ENCODE measurements at regions not wholly inside any gene's neighbourhood (a gene's known extent, or its start where the extent isn't known, plus 50 kb on each side); places are given as distances from the start of the nearest gene placed in this dataset.
A peak's percentile ranks its signal among the peaks of the same experiment; 100 is the strongest.
"Not testable (repeated sequence)": the region's sequence is repeated elsewhere in the genome, so short reads cannot be mapped to it uniquely, and the experiment has no call there.

DNA sequence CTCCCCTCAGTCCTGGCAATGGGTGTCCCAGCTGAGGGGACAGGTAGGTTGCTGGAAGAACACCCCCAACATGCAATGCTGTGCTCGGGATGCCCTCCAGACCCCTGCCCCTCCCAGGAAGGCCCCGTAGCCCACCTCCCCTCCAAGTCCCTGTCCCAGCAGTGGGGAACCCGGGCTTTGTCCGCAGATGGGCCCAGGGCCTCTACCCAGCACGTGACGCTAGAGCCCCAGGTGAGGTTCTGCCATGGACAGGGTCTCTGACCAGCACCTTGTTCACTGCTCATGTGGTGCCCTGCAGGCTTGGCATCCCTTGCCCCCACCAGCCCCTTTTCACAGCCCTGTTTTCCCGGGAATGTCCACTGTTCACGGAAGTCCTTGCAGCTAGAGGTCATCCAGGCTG is 220.0 kb upstream of the SGCG start:
- DNase-seq: no peak

DNA sequence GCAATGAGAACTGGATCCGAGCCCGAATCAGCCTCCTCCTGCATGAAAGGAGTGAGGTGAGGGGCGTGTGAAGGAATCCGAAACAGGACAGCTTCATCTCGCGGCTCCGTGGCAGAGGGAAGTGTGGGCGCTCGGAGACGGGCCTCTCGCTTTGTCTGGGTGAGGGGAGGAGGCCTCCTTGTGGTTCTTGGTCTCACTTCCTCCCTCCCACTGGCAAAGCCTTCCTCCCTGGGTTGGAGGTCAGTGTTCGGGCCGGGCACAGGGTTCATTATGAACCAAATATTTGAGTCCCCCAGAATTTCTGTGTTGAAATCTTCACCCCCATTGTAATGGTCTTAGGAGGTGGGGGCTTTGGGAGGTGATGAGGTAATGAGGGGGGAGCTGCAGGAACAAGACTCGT is 219.4 kb upstream of the SGCG start:
- DNase-seq: not testable (repeated sequence)

DNA sequence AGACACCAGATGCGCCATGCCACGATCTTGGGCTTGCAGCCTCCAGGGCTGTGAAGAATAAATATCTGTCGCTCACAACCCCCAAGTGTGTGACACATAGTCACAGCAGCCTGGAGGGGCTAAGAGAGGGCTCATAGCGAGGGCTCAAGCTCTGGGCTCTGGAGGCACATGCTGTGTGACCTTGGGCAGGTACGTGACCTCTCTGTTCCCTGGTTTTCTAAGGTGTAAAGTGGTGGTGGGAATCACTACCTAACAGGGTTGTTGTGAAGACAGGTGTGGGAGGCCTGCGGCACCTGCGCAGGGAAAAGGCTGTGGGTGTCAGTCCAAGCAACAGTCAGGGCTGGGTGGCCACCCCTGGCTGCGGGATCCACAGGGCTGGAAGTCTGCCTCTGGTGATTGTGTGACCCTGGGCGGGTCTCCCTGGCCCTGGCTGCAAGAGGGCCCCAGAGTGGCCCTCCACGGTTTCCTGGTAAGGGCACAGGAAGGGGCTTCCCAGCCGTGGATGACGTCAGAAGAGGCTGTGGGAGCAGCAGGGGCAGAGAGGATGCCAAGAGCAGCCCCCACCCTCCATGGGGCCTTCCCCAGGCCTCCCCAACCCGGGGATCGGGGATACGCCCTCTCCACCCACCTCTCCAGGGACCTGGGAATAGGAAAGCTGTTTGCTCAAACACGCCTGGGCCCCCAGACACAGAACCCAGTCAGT is 218.8 kb upstream of the SGCG start:
- DNase-seq: no peak

DNA sequence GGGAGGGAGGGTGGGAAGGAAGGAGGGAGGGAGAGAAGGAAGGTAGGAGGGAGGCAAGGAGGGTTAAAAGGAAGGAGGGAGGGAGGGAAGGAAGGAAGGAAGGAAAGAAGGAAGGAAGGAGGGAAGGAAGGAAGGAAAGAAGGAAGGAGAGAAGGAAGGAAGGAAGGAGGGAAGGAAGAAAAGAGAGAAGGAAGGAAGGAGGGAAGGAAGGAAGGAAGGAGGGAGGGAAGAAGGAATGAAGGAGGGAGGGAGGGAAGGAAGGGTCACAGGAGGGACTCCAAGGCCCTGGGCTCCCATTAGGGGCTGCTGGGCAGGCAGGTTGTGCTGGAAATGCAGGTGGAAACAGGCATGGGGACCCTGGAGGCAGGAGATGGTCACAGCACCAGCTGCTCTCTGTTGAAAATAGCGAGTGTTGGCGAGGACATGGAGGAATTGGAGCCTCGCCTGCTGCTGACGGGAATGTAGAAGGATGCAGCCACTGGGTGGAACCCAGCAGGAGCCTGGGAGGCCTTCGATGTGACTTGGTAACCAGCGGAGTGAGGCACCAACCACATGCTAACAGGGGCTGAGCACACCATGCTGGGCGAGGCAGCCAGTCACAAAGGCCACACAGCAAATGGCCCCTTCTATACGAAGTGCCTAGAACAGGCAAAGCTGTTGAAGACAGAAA is 217.3 kb upstream of the SGCG start:
- DNase-seq: not testable (repeated sequence)

DNA sequence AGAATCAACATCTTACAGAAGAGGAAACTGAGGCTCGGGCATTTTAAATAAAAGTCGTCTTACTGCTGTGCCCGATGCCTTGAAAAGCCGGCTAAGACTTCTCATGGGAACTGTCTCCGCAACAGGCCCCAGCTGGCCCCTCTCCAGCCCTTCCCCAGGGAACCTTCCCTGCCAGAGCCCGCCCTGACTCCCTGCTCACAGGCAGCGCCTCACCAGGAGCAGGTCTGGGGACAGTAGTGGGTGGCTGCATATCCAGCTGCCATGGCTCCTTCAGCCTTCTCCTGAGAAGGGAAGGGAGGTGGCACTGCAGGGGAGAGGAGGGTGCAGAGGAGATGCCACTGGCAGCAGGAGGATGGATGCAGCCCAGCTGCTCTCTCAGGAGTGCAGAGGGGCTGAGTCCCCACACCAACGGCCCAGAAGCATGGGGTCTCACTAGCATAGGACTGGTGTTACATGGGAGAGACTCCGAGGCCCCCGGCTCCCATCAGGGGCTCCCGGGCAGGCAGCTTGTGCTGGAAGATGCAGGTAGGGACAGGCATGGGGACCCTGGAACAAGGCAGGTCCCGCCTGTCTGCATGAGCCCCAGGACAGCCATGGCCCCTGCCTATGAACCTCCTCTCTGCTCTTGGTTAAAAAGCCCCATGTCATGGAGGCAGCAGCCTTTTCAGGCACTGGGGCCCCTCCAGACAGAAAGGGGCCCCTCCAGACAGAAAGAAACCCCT is 216.4 kb upstream of the SGCG start:
- no peak for DNase-seq

DNA sequence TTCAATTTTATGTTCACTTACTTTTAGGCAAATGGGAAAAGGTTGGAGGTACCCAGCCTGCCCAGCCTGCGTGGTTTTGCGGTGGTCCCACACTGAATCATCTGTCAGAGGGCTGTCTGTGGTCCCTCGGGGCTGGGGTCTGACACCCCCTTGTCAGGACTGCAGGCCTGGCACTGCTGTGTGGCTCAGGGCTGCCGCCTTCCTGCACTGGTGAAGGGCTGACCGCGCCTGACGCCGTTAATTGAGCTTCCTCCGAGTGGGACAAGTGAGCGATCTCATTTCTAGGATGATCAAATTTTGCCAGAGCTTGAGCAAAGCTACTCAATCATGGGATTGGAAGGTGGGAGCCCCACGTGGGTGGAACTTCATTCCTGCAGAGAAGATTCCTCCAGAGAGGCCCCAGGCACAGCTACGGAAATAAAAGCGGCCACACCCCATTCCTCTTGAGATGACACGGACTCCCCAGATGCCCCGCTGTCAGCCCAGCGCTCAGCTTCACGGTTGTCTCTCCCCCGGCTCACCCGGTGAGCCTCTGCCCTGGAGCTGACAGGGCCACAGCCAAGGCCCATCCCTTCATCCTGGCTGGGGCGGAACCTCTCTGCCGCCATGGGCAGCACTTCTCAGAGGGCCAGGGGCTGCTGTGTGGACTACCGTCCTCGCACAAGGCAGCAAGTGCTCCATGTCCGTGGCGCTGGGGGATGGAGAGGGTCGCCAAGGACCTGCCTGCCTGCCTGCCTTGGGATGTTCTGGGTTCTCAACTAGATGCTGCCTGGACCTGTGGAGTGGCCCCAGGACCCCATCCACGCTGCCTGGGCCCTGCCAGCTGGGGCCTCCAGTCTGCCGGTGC is 215.5 kb upstream of the SGCG start:
- DNase-seq: not testable (repeated sequence)

DNA sequence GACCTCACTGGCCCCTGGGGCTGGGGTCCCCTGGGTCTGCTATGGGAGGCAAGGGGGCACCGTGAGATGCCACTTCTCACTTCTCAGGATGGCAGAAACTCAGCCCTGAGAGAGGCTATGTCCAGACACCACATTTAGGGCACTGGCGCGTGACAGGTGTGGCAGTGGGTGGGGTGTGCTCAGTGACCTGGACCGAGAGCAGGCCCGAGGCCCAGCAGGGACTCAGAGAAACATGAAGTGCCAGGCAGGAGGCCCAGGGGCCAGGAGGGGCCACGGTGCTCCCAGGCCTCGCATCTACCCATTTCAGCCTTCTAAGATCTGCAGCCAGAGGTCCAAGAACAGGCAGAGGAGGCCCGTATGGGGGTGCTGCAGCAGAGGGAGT is 214.9 kb upstream of the SGCG start:
- DNase-seq: not testable (repeated sequence)

DNA sequence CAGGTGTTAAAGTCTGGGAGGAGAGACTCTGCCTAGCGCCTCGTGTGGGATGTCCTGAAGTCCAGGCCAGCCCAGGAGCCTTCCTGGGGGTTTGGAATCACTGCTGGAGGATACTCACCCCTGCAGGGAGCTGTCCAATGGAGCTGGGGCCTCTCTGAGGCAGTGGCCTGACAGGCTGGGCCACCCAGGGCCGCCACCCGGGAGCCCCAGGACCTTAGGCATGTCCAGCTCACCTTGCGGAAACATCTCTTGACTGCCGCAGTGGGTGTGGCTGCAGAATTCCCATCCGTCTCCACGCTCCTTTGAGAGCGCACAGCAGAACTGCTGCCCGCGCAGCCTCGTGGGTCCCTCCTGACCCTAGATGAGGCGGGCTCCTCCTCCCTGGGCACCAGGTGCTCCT is 214.0 kb upstream of the SGCG start:
- not testable (repeated sequence) for DNase-seq

DNA sequence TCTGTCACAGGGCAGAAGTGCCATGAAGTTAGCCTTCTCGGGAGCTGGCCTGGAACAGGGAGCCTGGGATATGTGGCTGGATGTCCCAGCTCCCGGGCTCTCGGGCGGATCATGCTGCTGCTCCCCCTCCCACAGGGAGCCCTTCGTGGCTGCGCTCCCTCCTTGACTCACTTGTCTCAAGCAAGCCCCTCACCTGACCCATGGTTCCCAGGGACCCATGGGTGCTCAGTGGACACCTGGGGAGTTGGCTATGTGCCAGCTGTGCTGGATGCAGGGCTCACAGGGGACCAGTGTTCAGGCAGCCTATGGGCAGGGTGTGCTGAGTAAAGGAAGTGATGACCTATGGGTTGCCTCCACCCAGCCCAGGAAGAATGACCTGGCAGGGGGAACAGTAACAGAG is 213.1 kb upstream of the SGCG start:
- no peak for DNase-seq

DNA sequence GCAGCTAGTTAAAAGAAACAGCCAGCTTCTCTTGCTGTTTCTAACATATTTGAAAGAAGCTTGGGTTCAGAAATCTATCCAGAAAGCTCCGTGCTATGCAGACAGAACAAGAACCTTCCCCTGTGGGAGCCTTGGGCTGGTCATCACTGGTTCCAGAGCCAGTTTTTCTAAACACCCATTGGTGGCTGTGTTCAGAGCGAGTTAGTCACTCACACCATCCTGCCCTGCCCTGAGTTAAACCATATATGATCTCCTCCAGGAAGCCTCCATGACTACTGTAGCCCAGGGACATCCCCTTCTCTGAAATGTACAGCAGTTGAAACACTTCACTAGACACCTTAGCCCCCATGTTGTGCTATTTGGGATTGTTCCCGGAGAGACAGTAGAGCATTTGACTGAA is 200.8 kb upstream of the SGCG start:
- DNase-seq: no peak

DNA sequence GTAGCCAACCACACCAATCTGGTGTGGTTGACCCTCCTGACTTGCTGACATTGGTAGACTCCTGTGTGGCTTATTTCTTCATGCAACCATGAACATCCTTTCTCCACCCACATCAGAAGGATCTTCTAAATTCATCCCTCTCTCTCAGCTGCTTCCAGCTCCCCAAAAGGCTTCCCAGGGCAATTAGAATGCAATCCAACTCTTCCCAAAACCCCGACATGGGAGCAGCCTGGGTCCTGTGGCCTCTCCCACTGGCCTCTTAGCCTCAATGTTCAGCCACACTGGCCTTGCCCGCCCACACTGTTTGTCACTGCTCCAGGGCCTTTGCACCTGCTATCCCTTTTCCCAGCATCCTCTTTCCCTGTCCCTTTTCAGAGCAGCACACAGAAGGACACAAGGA is 199.8 kb upstream of the SGCG start:
- DNase-seq: no peak

DNA sequence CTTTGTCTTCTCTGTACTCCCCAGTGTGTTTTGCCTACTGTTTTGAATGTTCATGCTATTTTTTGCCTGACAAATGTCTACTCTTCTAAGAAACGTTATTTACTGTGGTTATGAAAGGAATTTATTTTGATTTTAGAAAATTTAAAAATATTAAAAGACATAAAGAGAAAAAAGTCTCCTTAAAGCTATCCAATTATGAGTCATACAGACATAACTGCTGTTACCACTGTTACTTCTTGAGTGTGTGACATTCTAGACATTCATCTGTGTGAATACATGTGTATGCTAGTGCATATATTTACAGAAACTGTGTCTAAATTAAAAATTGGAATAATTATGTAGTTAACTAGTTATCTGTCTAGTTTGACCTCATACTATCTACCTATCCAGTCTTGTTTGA is 187.6 kb upstream of the SGCG start:
- no peak for DNase-seq

DNA sequence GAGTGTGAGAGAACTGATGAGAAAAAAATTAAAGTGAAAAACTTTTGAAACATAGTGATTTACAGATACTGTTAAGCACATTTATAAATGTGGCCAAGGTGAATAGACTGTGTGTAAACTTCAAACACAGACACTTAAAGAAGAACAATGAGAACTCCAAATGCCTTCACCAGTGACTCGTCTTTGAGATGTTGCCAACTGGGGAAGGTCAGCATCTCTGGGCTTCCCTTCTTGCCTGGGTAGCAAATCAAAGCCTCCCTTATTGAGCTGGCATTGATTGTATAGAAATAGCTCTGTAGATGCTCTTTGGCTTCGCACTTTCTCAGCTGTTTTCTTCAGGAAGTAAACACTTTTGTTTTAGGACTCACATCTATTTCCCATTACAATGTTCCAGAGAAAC is 177.3 kb upstream of the SGCG start:
- DNase-seq: no peak

DNA sequence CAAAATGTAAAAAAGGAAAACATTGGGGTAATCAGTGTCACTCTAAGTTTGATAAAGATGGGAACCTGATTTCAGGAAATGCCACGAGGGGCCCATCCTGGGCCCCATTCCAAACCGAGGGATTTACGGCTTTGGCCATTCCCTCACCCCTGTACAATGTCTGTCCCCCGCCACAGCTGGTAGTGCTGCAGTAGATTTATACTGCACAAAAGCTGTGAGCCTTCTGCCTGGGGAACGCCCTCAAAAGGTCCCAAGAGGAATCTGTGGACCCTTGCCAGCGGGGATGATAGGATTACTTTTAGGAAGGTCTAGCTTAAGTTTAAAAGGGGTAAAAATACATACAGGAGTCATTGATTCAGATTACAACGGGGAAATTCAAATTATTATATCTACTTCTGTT is 173.4 kb upstream of the SGCG start:
- no peak for DNase-seq

DNA sequence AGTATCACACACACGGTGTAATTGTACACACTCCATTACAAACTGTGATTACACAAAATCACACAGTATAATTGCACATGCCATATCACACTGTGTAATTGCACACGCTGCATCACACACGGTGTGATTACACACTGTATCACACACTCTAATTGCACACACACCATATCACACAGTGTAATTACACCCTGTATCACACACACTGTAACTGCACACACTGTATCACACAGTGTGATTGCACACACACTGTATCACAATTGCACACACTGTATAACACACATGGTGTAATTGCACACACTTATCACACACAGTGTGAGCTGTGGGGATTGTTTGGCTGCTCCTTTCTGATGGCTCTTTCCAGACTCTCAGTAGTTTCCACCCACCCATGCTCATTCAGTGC is 162.6 kb upstream of the SGCG start:
- no peak for DNase-seq

DNA sequence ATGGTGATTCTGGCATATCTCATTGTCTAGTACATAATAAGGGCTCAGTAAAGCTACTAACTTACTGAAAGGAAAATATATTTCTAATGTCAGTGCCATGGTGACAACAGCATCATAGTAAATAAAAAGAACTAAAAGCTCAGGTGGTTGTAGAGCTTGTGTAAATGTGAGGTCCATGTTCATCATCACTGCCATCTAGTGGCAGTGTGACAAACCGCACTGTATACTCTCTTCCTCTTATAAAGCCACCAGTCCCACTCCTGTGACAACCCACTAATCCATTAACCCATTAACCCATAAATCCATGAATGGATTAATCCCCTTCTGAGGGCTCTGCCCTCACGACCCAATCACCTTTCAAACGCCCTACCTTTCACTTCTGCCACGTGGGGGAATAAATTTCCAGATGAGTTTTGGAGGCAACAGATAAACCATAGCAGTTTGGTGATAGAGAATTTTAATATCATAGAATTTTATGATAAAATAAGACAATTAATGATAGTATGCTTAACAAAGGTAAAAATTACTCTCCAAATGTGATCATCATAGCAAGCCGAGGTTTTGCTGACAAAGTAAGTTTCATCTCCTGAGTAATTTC is 160.4 kb upstream of the SGCG start:
- peak in 1 of 2 donors; percentile 7 for DNase-seq

DNA sequence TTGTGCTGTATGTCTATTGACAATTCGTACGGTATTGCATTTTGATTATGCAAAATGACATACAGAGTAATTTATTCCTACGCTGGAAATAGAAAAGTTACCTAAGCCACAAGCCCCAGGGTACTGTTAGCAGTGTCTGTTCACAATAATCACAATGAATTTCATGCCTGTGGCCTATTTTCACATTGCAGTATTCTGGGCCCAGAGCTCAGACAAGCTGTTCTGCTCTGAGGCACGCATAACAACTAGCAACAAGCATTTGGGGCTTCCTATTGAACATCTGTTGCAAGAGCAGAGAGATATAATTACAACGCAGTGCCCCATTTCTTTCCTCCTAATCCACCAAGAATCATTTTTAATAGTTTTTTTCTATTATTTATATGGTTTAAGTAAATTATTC is 158.9 kb upstream of the SGCG start:
- no peak for DNase-seq

DNA sequence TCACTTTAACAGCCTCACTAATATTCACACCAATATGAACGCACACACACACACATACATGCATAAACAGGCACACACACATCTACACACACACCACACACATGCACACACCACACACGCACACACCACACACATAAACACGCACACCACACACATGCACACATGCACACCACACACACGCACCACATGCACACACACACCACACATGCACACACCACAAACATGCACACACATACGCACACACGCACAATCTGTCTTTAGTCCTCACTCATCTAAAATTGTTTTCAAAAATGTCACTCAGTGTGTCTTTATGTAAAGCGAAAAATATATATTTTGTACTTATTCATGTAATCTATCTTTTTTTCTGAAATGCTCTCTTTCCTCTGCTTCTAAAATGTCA is 158.1 kb upstream of the SGCG start:
- DNase-seq: no peak

DNA sequence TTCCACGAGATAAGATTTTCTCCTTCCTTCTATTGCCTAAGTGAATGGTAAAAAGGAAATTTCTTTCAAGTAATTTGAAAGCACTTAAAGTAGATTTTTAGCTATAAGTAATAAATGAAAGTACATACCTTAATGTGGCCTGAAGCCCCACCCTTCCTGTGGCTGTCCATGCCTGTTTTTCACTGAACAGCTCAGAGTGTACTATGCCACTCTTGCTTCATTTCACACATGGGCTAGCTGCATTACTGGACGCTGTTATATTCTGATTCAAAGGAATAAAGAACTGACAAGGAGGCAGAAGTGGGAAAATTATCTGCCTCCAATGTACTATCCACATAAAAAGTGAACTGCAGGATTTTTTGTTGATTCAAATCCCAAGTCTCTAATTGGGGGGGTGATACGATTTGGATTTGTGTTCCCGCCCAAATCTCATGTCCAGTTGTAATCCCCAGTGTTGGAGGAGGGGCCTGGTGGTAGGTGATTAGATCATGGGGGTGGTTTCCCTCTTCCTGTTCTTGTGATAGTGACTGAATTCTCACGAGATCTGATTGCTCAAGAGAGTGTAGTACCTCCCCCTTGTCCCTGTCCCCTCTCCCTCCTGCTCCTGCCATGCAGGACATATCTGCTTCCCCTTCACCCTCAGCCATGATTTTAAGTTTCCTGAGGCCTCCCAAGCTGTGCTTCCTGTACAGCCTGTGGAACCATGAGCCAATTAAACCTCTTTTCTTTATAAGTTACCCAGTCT is 154.7 kb upstream of the SGCG start:
- no peak for DNase-seq

DNA sequence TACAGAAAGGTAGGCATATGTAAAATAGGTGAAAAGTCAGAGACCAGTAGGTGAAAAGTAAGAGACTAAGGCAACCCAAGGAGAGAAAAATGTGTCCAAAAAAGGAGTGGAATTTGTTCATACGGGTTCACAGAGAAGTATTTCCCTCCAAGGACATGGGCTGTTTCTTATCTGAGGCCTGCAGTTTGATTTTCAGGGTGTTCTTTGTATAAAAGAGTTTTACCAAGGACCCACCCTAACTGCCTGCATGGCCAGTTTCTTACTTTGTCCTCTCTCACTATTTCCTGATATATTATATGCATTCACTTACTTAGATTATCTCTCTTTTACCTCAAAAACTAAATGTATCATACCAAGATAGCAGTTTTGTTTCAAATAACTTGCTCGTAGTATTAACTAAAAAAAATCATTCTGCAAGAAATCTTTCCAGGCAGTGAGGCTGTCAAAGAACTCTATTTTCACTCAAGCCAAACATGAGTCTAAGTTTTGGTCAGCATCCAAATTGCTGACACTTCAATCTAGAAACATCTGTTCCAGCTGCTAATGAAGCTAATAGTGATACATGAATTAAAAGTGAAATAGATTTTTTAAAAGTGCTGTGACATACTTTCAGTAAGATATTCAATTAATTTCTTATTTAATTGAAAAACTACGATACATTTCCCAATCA is 141.4 kb upstream of the SGCG start:
- no peak for DNase-seq

DNA sequence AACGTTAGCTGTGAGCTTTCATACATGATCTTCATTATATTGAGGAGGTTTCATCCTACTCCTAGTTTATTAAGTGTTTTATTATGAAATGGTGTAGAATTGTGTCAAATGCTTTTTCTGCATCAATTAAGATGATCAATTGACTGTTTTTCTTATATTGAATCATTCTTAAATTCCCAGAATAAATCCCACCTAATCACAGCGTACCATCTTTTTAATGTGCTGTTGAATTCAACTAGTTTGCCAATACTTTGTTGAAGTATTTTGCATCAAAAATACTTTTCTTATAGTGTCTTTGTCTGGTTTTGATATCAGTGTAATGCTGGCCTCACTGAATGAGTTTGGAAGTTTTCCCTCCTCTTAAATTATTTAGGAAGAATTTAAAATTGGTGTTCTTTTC is 138.6 kb upstream of the SGCG start:
- DNase-seq: no peak

DNA sequence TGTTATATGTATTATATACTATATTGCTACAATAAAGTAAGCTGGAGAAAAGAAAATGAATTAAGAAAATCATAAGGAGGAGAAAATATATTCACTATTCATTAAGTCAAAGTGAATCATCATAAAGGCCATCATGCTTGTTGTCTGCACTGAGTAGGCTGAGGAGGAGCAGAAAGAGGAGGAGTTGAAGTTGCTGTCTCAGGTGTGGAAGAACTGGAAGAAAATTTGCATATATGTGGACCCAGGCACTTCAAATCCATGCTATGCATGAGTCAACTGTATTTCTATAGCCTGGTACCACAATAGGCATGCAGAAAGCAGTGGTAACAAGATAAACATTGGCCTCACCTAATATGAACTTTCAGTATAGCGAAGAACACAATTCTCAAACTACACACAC is 135.9 kb upstream of the SGCG start:
- no peak for DNase-seq
